HFFc6 (cell line): ENCODE measurements at regions not wholly inside any gene's neighbourhood (a gene's known extent, or its start where the extent isn't known, plus 50 kb on each side); places are given as distances from the start of the nearest gene placed in this dataset.

ENCODE experiments used
- DNase-seq: peaks from one replicate; pipeline ENCODE4 v3.0.0-alpha.2; 2018
- H3K27ac Mint-ChIP-seq: 2 replicates; pipeline ENCODE4 v1.8.0; 2020; ENCODE audit warnings: mild to moderate bottlenecking, mixed read lengths
- H3K27me3 Mint-ChIP-seq: 2 replicates; pipeline ENCODE4 v1.8.0; 2021; ENCODE audit warnings: mild to moderate bottlenecking, moderate library complexity, mixed read lengths; ENCODE audit not compliant: insufficient read depth
- H3K36me3 Mint-ChIP-seq: 2 replicates; pipeline ENCODE4 v1.8.0; 2021; ENCODE audit warnings: low read depth, mixed read lengths
- H3K4me1 Mint-ChIP-seq: 2 replicates; pipeline ENCODE4 v1.8.0; 2020; ENCODE audit warnings: low read depth, mixed read lengths
- H3K4me3 Mint-ChIP-seq: 2 replicates; pipeline ENCODE4 v1.8.0; 2020; ENCODE audit warnings: mild to moderate bottlenecking, moderate library complexity, mixed read lengths
- H3K9me3 Mint-ChIP-seq: 2 replicates; pipeline ENCODE4 v1.8.0; 2020; ENCODE audit warnings: mild to moderate bottlenecking, mixed read lengths
- CTCF ChIP-seq: fragments of 200-600 bp; sonication (generic); IDR thresholded peaks from 2 replicates; pipeline ENCODE4 v1.5.0; 2021; ENCODE audit warnings: antibody characterized with exemption, mild to moderate bottlenecking

DNA sequence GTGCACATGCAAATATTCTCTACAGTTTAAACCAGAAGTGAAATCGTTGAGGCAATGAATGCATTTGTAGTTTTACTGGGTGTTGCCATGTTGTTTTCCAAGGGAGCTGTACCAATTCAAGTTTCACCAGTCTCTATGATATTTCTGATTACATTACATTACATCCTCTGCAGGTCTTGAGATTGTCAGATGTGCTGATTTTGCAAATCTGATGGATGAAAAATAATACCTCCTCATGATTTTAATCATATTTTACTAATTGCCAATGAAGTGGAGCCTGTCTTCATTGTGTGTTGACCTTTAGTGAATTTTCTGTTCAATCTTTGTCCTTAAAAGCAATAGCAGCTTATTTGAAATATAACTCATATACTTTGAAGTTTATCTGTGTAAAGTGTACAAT, 282.4 kb downstream of the NR2F2 start:
- no peaks in the 10 kb centered on the region for H3K36me3 Mint-ChIP-seq
- TF ChIP-seq CTCF = no peak
- no peak overlapping the region for H3K4me3 Mint-ChIP-seq
- H3K4me1 Mint-ChIP-seq = no peaks in the 10 kb centered on the region
- H3K27ac Mint-ChIP-seq = no peak overlapping the region
- no peaks in the 10 kb centered on the region; the same call in 1 of the 2 replicates for H3K27me3 Mint-ChIP-seq
- peaks cover 4% of the 10 kb centered on the region for H3K9me3 Mint-ChIP-seq
- no peak for DNase-seq

DNA sequence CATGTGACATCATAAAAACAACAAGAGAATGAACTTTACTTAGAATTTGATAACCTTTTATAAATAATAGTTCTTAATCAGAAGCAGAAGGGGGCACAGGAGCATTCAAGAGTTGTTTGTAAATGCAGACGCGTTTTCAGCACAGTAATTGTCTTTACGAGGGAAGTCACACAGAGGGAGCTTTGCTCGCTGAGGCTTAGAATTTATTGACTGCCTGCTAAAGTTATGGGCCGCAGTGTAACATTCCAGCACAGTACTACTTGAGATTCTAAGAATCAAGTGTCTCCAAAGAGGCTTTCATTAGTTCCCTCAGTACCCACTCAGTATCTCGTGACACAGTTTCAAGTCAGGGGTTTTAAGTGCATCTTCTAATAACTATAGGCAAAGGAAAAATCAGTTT, 288.7 kb downstream of the NR2F2 start:
- no peak for TF ChIP-seq CTCF
- no peak for DNase-seq
- Mint-ChIP-seq H3K36me3 (no peaks in the 10 kb centered on the region), H3K27ac (no peak overlapping the region), H3K27me3 (no peaks in the 10 kb centered on the region; the same call in 1 of the 2 replicates), H3K4me1 (no peaks in the 10 kb centered on the region), H3K4me3 (no peak overlapping the region), H3K9me3 (peaks cover 10% of the 10 kb centered on the region)

DNA sequence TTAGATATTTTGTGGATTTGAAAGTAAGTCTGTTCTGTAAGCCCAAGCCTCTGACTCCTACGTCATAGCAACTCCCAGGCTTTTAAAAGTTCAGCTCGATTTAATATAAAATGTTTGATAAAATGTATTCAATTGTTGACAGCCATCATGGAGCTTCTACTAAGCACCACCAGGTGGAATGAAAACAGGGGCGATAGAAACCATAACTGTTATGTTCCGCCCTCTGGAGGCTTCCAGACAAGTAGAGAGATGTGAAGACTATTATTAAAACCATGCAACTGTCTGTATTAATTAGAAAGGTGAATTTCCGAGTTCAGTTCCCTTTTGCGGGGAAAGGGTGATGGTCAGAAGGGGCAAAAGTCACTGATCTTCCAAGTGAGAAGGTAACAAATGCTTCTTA, 292.2 kb downstream of the NR2F2 start:
- no peak for DNase-seq
- Mint-ChIP-seq H3K27me3 (no peaks in the 10 kb centered on the region; the same call in 1 of the 2 replicates), H3K4me1 (no peaks in the 10 kb centered on the region), H3K27ac (no peak overlapping the region), H3K9me3 (peaks cover 21% of the 10 kb centered on the region), H3K4me3 (no peak overlapping the region), H3K36me3 (no peaks in the 10 kb centered on the region)
- TF ChIP-seq CTCF = no peak

DNA sequence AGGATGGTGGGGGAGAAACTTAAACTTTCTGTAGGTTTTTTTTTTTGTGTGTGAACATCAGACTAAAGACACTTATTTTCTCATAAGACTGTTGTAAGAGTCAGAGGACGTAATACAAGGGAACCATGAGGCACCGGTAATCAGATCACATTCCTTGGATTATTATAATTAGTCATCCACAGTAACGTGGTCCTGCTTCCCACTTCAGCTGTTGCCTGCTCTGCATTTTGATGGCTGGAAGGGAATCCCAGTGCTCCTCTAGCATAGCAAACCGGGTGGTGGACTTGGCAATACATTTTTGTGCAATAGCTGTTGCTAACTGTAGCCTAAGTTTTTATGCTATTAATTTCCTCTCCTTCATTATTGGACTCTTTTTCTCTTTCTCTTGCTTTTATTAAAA, 294.8 kb downstream of the NR2F2 start:
- Mint-ChIP-seq H3K4me3 (no peak overlapping the region), H3K36me3 (no peaks in the 10 kb centered on the region), H3K27ac (no peak overlapping the region), H3K4me1 (no peaks in the 10 kb centered on the region), H3K9me3 (peaks cover 21% of the 10 kb centered on the region), H3K27me3 (no peaks in the 10 kb centered on the region)
- no peak for TF ChIP-seq CTCF
- DNase-seq = no peak

GRCh38 chr15:96627031-96627568, 296.6 kb downstream of the NR2F2 start:
- Mint-ChIP-seq H3K36me3 (no peaks in the 10 kb centered on the region), H3K4me1 (no peaks in the 10 kb centered on the region), H3K9me3 (peaks cover 15% of the 10 kb centered on the region), H3K4me3 (no peak overlapping the region; the same call in 1 of the 2 replicates), H3K27me3 (no peaks in the 10 kb centered on the region), H3K27ac (no peak overlapping the region)
- TF ChIP-seq CTCF = no peak
- no peak for DNase-seq

DNA sequence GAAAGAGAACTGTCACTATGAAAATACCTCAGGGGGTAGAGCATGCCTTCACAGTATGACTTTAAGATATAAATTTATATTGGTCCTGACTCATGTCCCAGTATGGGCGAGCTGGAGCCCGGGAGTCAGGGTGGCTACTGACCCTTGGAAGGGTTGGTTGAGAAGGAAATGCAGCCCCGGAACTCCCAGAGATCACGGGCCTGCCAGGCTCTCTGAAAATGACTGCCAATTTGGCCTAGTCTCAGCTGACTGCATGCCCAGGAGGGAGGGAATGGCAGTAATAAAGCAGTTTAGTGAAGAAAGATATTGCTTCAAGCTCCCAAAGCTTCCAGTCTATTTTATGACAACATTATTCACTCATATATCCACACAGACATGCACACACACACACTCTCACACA, 299.0 kb downstream of the NR2F2 start:
- DNase-seq = no peak
- peaks cover 15% of the 10 kb centered on the region for H3K9me3 Mint-ChIP-seq
- H3K4me3 Mint-ChIP-seq = no peak overlapping the region
- no peaks in the 10 kb centered on the region for H3K4me1 Mint-ChIP-seq
- no peaks in the 10 kb centered on the region for H3K27me3 Mint-ChIP-seq
- H3K36me3 Mint-ChIP-seq = no peaks in the 10 kb centered on the region
- H3K27ac Mint-ChIP-seq = no peak overlapping the region
- TF ChIP-seq CTCF = no peak
